ENCODE measurements at regions not wholly inside any gene's neighbourhood (a gene's known extent, or its start where the extent isn't known, plus 50 kb on each side); places are given as distances from the start of the nearest gene placed in this dataset.

- TF ChIP-seq CTCF (IDR thresholded peaks at IDR 0.05) = no peak
Observed at GRCh38 chr9:1919229-1919628, 95.9 kb upstream of the SMARCA2 start.

GRCh38 chr9:1920386-1920785 is 94.8 kb upstream of the SMARCA2 start:
- TF ChIP-seq CTCF (IDR thresholded peaks at IDR 0.05) = no peak

- no peak for TF ChIP-seq CTCF (IDR thresholded peaks at IDR 0.05)
Observed at GRCh38 chr9:1922026-1922425, 93.1 kb upstream of the SMARCA2 start.

GRCh38 chr9:1927546-1927945 is 87.6 kb upstream of the SMARCA2 start:
- no peak for TF ChIP-seq CTCF (IDR thresholded peaks at IDR 0.05)

- no peak for TF ChIP-seq CTCF (IDR thresholded peaks at IDR 0.05)
Observed at GRCh38 chr9:1929134-1929533, 86.0 kb upstream of the SMARCA2 start.

- TF ChIP-seq CTCF (IDR thresholded peaks at IDR 0.05) = no peak
Observed at GRCh38 chr9:1929722-1930244, 85.4 kb upstream of the SMARCA2 start.

- TF ChIP-seq CTCF (IDR thresholded peaks at IDR 0.05) = no peak
Observed at GRCh38 chr9:1938135-1938534, 77.0 kb upstream of the SMARCA2 start.

- no peak for TF ChIP-seq CTCF (IDR thresholded peaks at IDR 0.05)
Observed at GRCh38 chr9:1938675-1939170, 76.4 kb upstream of the SMARCA2 start.
